IPS DF 4.7 (cell line): ENCODE measurements at regions not wholly inside any gene's neighbourhood (a gene's known extent, or its start where the extent isn't known, plus 50 kb on each side); places are given as distances from the start of the nearest gene placed in this dataset.
"Not testable (repeated sequence)": the region's sequence is repeated elsewhere in the genome, so short reads cannot be mapped to it uniquely, and the experiment has no call there.

ENCODE experiments used
- DNase-seq: peaks from one replicate; pipeline ENCODE4 v3.0.0-alpha.2; 2013; ENCODE audit warnings: low spot score; ENCODE audit errors: extremely low read depth

- no peak for DNase-seq
Measured at GRCh38 chr3:178967177-178967532, 104.5 kb downstream of the ZMAT3 start.

DNA sequence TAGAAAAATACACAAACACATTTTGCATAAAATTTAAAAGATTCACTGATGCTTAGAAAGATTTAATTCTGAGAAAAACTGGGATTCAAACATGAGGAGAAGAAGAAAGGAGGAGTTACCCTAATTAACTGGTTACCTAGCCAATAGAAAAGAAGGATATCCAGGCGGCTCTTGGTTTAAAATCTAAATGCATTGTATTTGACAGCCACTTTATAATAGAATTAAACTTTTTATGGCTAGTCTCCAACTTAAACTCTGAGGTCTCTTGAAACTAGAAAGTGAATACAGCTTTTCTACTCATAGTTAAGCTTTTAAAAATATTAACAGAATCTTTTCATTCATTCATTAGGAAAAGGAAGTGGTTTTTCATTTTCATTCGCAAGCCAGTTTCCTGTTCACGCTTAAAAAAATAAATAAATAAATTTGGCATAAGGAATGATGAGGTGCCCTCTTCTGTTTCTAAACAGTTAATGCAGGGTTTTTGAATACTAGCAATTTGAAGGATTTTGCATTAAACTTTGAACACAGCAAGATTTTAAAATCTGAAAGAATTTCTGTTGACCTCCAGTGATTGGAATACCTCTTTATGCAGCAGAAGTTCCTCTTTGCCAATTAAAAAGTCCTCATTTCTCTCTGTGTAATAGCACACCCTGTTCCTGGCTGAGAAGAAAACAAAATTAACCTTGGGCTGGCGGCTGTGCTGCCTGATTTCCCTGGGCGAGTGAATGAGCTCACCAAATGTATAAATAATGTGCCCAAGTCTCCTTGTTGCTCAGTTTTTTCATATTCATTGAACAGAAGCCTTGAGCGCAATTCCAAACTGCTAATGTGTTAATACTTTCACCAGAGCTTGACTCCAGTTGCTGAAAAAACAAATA lies 105.1 kb downstream of the ZMAT3 start:
- DNase-seq: no peak

DNA sequence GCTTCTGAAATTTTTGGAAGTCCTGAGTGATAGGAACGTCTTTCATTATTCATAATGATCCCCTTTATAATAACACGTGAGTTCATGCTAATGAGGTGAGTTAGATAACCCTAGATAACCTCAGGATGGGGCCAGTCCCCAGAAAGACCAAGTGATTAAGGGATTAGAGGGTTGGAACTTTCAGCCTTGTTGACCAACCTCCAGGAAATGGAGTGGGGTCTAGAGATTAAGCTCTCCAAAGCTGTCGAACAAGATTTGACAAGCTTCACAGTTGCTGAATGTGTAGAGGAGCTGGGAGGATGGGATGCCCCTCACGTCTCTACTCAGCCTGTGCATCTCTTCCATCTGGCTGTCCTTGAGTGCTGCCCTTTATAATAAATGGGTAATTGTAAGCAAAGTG lies 107.1 kb downstream of the ZMAT3 start:
- DNase-seq: no peak

DNA sequence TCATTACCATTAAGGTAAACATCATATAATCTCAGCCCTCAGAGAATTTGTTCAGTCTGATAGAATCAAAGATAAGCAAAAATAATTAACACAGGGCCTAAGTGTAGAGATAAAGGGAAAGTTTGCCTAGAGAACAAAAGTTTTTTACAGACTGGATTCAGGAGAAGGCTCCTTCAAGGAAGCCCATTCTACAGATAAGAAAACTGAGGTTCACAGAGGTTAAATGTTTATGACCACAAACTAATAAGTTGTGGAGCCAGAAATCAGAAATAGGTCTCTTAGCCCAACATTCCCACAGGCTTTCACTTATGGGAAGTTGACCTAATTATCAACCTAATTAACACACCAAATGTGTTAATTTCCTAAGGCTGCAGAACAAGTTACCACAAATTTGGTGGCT lies 110.7 kb downstream of the ZMAT3 start:
- no peak for DNase-seq

GRCh38 chr3:178960181-178960580 lies 111.4 kb downstream of the ZMAT3 start:
- no peak for DNase-seq

DNA sequence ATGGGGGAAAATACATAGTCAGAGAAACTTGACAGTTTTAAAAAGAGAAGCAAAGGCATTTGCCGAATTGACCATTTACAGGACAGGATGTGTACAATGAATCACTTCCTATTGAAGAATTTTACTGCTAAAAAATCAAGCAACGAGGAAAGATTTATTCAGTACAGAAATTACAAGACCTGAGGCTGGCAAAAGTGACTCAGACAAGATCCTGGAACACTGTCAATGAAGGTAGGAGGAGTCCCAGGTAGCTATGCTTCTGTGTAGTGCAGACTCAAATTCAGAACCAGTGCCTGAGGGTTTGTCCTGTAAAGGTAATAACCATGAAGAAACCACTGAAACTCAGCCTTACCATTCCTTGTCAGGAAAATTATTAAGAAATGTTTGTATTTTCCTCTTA lies 120.9 kb downstream of the ZMAT3 start:
- DNase-seq: no peak

DNA sequence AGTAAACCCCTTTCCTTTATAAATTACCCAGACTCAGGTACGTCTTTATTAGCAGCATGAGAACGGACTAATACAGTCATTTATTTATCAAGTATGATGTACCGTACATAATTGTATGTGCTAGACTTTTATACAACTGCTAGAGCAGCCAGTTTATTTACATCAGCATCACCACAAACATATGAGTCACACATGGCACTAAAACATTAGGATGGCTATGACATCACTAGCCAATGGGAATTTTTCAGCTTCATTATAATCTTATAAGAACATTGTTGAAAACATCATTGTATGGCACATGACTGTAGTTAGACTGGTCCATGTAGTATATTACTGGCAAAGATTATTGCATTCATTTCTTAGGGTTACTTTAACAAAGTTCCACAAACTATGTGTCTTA lies 121.7 kb downstream of the ZMAT3 start:
- DNase-seq: no peak

GRCh38 chr3:178948546-178948945 lies 123.1 kb downstream of the ZMAT3 start:
- no peak for DNase-seq

DNA sequence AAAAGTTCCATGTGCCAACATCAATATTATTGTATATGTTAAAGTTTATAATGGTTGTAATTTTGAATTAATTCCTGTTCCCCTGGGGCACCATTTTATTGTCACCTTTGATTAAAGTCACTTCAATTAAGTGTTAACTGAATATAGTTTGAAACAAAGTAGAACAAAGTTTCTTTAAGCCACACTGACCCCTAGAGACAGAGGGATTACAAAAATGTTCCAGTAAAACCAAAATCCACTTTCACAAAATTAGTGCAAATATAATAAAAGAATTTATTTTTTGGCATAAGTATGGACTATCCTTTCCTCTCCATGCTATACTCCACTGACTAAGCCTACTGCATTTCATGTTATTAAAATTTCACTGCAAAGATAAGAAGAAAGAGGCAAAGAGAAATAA lies 123.9 kb downstream of the ZMAT3 start:
- no peak for DNase-seq

- not testable (repeated sequence) for DNase-seq
Measured at GRCh38 chr3:178942261-178942660, 129.3 kb downstream of the ZMAT3 start.

DNA sequence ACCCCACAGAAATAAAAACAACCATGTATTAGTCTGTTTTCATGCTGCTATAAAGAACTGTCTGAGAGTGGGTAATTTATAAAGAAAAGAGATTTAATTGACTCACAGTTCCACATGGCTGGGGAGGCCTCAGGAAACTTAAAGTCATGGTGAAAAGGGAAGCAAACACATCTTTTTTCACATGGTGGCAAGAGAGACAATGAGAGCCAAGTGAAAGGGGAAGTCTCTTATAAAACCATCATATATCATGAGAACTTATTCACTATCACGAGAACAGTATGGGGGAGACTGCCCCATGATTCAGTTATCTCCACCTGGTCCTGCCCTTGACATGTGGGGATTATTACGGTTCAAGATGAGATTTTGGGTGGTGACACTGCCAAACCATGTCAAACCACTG lies 141.5 kb downstream of the ZMAT3 start:
- DNase-seq: no peak

- DNase-seq: no peak
Measured at GRCh38 chr3:178916223-178916622, 155.4 kb downstream of the ZMAT3 start.

DNA sequence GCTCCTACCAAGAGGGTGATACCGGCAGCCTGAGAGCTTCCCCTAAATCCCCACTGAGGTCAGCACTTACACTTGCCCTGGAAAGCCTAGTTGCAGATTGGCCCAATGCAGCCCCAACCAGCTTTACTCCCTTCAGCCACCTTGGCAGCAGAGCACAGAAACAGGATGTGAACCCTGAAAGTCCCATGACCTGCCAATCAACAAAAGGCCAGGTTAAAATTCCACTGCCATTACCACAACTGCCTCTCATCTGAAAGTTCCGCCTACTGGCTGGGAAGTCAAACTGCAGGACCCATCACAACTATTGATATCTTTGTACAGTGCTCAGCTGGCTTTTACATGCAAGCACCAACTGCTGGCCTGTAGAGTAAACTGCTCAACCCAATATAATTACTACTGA lies 156.2 kb downstream of the ZMAT3 start:
- peak; percentile 3 for DNase-seq

GRCh38 chr3:178907081-178907480 lies 164.5 kb downstream of the ZMAT3 start:
- DNase-seq: no peak

- DNase-seq: no peak
Measured at GRCh38 chr3:178901204-178901603, 170.4 kb downstream of the ZMAT3 start.

GRCh38 chr3:178900029-178900646 lies 171.5 kb downstream of the ZMAT3 start:
- DNase-seq: no peak

GRCh38 chr3:178895178-178895789 lies 176.3 kb downstream of the ZMAT3 start:
- no peak for DNase-seq
